MCF 10A (cell line): ENCODE measurements at regions not wholly inside any gene's neighbourhood (a gene's known extent, or its start where the extent isn't known, plus 50 kb on each side); places are given as distances from the start of the nearest gene placed in this dataset.

Experiments
- BruUV-seq: library from RNA; stranded (reverse); fragments of 400-500 nt; replicated peaks from 2 replicates; lab custom pipeline; 2021; lab: Mats Ljungman, UMichigan
- CTCF ChIA-PET: fragments of 300-600 bp; sonication (Branson Sonifier 250); formaldehyde crosslinking; extraction: SDS; loops from one replicate; lab custom pipeline; 2021; ENCODE audit warnings: antibody characterized with exemption, inconsistent platforms; lab: Yijun Ruan, JAX
- POLR2A ChIA-PET: fragments of 300-600, 350-650 bp; sonication (Branson Sonifier 250); formaldehyde crosslinking; extraction: SDS; loops from one replicate; lab custom pipeline; 2020; ENCODE audit warnings: antibody characterized with exemption, inconsistent platforms; lab: Yijun Ruan, JAX
- DNase-seq: peaks from one replicate; pipeline ENCODE4 v3.0.0-alpha.2; 2018; ENCODE audit not compliant: unreplicated experiment
- H3K27ac Mint-ChIP-seq: one replicate; pipeline ENCODE4 v1.8.0; 2022; ENCODE audit warnings: mild to moderate bottlenecking, low read depth, mixed read lengths; ENCODE audit not compliant: unreplicated experiment
- H3K27me3 Mint-ChIP-seq: one replicate; pipeline ENCODE4 v1.8.0; 2022; ENCODE audit warnings: mixed read lengths; ENCODE audit not compliant: insufficient read depth, unreplicated experiment
- H3K36me3 Mint-ChIP-seq: one replicate; pipeline ENCODE4 v1.8.0; 2022; ENCODE audit warnings: mild to moderate bottlenecking, moderate library complexity, mixed read lengths; ENCODE audit not compliant: insufficient read depth, unreplicated experiment
- H3K4me1 Mint-ChIP-seq: one replicate; pipeline ENCODE4 v1.8.0; 2022; ENCODE audit warnings: mixed read lengths; ENCODE audit not compliant: insufficient read depth, unreplicated experiment
- H3K4me3 Mint-ChIP-seq: one replicate; pipeline ENCODE4 v1.8.0; 2022; ENCODE audit warnings: mild to moderate bottlenecking, moderate library complexity, mixed read lengths; ENCODE audit not compliant: unreplicated experiment
- H3K9me3 Mint-ChIP-seq: one replicate; pipeline ENCODE4 v1.8.0; 2022; ENCODE audit warnings: mixed read lengths; ENCODE audit not compliant: unreplicated experiment
- intact Hi-C: fragments of 100-400 bp; cut with micrococcal nuclease; formaldehyde crosslinking; loops from 2 replicates; pipeline ENCODE4 v1.14.1; 2022
- TF ChIP-seq, protein P1 (sequence below): fragments of 200-600 bp; IDR thresholded peaks from one replicate; pipeline ENCODE4 v1.8.0; 2022; ENCODE audit warnings: antibody characterized with exemption, mild to moderate bottlenecking; ENCODE audit not compliant: unreplicated experiment

DNA sequence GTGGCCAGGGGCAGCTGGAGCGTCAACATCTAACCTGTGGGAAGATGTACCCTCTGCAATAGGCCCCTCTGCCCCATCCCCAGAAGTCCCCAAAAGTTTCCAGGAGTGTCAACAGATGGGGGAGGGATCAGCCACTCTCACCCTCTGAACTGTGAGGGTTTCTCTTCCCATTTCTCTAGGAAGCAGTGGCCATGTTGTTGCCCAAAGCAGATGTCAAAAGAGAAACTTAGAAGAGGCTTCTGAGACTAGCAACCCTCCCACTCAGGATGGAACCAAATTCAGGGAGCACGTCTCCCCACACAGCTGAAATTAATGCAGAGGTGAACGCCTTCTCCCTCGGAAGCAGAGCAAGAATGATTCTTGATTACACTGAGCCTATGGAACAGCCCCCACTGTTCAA lies 70.3 kb downstream of the ARL4C start:
- H3K9me3 Mint-ChIP-seq = no peaks in the 10 kb centered on the region
- TF ChIP-seq, protein P1, sequence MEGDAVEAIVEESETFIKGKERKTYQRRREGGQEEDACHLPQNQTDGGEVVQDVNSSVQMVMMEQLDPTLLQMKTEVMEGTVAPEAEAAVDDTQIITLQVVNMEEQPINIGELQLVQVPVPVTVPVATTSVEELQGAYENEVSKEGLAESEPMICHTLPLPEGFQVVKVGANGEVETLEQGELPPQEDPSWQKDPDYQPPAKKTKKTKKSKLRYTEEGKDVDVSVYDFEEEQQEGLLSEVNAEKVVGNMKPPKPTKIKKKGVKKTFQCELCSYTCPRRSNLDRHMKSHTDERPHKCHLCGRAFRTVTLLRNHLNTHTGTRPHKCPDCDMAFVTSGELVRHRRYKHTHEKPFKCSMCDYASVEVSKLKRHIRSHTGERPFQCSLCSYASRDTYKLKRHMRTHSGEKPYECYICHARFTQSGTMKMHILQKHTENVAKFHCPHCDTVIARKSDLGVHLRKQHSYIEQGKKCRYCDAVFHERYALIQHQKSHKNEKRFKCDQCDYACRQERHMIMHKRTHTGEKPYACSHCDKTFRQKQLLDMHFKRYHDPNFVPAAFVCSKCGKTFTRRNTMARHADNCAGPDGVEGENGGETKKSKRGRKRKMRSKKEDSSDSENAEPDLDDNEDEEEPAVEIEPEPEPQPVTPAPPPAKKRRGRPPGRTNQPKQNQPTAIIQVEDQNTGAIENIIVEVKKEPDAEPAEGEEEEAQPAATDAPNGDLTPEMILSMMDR = no peak
- H3K36me3 Mint-ChIP-seq = peaks cover 6% of the 10 kb centered on the region
- DNase-seq = no peak
- BruUV-seq = no TSS peak
- H3K27ac Mint-ChIP-seq = no peak overlapping the region
- H3K27me3 Mint-ChIP-seq = no peaks in the 10 kb centered on the region
- H3K4me1 Mint-ChIP-seq = peaks cover 26% of the 10 kb centered on the region
- CTCF ChIA-PET = interaction anchor here (0.6 to 0.7 kb wide), 2 partner anchors 13 to 70 kb away, joined by 3 read pairs; no protein-coding TSS in a partner anchor
- POLR2A ChIA-PET = interaction anchor here (1.0 kb wide), 1 partner anchor 21 kb away, joined by 4 read pairs; no protein-coding TSS in a partner anchor
- intact Hi-C loops = no loop called here
- H3K4me3 Mint-ChIP-seq = no peak overlapping the region

DNA sequence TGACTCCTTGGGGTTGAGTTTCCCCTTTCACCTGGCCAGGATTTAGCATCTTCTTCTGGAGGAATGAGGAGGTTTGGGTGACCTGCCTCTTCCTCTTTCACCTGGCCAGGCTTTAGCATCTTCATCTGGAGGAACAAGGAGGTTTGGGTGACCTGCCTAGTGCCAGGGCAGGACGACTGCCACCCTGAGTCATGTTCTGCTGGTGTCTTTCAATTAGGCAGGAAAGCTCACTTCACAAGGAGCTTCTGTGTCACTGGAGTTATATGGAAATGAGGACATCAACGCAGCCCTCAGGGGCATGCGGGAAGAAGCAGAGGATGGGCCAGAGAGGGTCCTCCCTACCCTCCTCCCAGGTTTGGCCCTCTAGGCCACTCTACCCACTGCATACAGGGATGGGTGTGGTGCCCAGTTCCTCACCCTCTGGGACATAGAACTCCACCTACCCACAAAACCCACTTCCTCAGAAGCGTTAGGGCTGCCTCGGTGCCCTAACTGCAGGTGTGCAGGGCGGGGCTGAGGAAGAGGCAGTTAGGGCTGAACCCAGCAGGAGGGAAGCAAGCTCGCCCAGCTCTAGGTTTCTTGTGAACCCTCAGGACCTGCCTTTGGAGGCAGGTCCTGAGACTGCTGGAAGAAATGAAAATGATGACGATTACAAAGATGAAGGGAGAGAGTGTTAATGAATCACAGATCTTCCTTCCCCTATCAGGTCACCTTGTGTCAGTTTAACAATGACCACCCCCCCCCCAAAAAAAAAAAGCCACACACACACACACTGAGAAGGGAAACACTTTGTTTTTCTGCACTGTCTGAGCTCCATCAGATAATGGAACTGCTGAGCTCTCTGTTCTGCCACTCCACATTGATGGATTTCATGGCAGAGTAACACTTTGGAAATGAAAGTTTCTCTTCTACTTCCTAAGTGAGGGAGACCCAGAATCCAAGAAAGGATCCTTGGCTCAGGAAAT lies 71.0 kb downstream of the ARL4C start:
- peaks cover 26% of the 10 kb centered on the region for H3K4me1 Mint-ChIP-seq
- ChIA-PET CTCF (interaction anchor here (0.6 to 1.2 kb wide), 2 partner anchors 70 kb away, joined by 3 read pairs; no protein-coding TSS in a partner anchor), POLR2A (interaction anchor here (1.0 to 1.5 kb wide), 2 partner anchors 14 to 20 kb away, joined by 4 to 5 read pairs; no protein-coding TSS in a partner anchor)
- no TSS peak for BruUV-seq
- H3K27ac Mint-ChIP-seq = peak overlapping the region; percentile 16
- TF ChIP-seq, protein P1 = no peak
- H3K27me3 Mint-ChIP-seq = no peaks in the 10 kb centered on the region
- H3K36me3 Mint-ChIP-seq = peaks cover 6% of the 10 kb centered on the region
- no peak overlapping the region for H3K4me3 Mint-ChIP-seq
- H3K9me3 Mint-ChIP-seq = no peaks in the 10 kb centered on the region
- DNase-seq = no peak
- intact Hi-C loops = no loop called here

DNA sequence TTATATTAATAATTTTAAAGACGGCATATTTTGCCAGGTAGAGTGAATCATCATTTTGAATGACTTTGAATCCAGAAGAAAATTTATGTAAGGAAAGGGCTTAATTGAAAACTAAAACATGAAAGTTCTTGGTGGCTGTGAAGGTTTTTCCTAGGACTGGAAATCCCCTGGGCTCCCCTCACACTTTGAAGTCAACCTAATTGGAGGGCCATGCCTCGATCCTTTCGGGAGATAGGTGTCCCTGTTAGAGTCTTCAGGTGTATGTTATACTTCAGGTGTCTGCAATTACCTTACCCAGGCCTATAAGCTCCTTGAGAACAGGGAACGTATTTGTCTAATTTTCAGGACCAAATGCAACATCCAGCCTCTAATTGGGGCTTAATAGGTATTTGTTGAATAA lies 73.0 kb downstream of the ARL4C start:
- no peak for DNase-seq
- H3K27ac Mint-ChIP-seq = no peak overlapping the region
- H3K36me3 Mint-ChIP-seq = no peaks in the 10 kb centered on the region
- peaks cover 26% of the 10 kb centered on the region for H3K4me1 Mint-ChIP-seq
- CTCF ChIA-PET = interaction anchor here (0.6 to 1.2 kb wide), 2 partner anchors 9 to 295 kb away, joined by 3 to 4 read pairs; no protein-coding TSS in a partner anchor
- H3K9me3 Mint-ChIP-seq = no peaks in the 10 kb centered on the region
- BruUV-seq = no TSS peak
- POLR2A ChIA-PET = interaction anchor here (0.7 to 2.5 kb wide), 2 partner anchors 11 to 14 kb away, joined by 3 to 6 read pairs; no protein-coding TSS in a partner anchor
- intact Hi-C loops = no loop called here
- TF ChIP-seq, protein P1 = no peak
- no peaks in the 10 kb centered on the region for H3K27me3 Mint-ChIP-seq
- no peak overlapping the region for H3K4me3 Mint-ChIP-seq

DNA sequence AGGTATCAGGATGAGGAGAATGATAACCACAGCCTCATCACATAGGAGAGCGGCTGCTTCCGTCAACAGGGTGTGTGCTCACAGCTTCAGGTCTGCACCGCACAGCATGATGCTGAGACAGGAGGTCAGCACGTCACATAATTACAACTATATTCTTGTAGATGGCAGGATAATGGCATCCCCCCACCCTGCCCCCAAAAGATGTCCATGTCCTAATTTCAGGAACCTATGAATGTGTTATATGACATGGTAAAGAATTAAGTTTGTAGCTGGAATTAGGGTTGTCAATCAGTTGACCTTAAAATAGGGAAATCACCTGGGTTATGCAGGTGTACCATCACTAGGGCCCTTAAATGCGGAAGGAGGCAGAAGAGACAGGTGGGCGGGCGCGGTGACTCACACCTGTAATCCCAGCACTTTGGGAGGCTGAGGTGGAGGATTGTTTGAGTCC lies 73.9 kb downstream of the ARL4C start:
- POLR2A ChIA-PET = interaction anchor here (0.6 to 2.8 kb wide), 10 partner anchors 10 to 165 kb away, joined by 3 to 19 read pairs (median 6); partner anchors contain the start of gene ARL4C
- CTCF ChIA-PET = interaction anchor here (0.6 to 2.2 kb wide), 5 partner anchors 10 to 295 kb away, joined by 3 to 4 read pairs (median 3); no protein-coding TSS in a partner anchor
- intact Hi-C loops = loop anchor here (1.0 kb wide), 1 partner anchor 71 kb away; no protein-coding TSS in a partner anchor
- Mint-ChIP-seq H3K9me3 (no peaks in the 10 kb centered on the region), H3K4me3 (no peak overlapping the region), H3K27ac (peak overlapping the region; percentile 87), H3K4me1 (peaks cover 26% of the 10 kb centered on the region), H3K36me3 (no peaks in the 10 kb centered on the region), H3K27me3 (no peaks in the 10 kb centered on the region)
- DNase-seq = peak; percentile 9
- TF ChIP-seq, protein P1 = no peak
- no TSS peak for BruUV-seq
